Astrocyte (in vitro differentiated cells and primary cell): ENCODE measurements at regions not wholly inside any gene's neighbourhood (a gene's known extent, or its start where the extent isn't known, plus 50 kb on each side); places are given as distances from the start of the nearest gene placed in this dataset.

Experiments
- CTCF ChIP-seq: IDR thresholded peaks from 2 replicates; pipeline ENCODE4 v1.5.1; 2011; ENCODE audit warnings: low read depth, mild to moderate bottlenecking, inconsistent platforms, low read length, moderate library complexity; ENCODE audit not compliant: insufficient read depth
- EZH2 ChIP-seq: IDR thresholded peaks from 2 replicates; pipeline ENCODE4 v1.6.1; 2012; ENCODE audit warnings: mild to moderate bottlenecking, low read length, inconsistent platforms; ENCODE audit not compliant: insufficient read depth

DNA sequence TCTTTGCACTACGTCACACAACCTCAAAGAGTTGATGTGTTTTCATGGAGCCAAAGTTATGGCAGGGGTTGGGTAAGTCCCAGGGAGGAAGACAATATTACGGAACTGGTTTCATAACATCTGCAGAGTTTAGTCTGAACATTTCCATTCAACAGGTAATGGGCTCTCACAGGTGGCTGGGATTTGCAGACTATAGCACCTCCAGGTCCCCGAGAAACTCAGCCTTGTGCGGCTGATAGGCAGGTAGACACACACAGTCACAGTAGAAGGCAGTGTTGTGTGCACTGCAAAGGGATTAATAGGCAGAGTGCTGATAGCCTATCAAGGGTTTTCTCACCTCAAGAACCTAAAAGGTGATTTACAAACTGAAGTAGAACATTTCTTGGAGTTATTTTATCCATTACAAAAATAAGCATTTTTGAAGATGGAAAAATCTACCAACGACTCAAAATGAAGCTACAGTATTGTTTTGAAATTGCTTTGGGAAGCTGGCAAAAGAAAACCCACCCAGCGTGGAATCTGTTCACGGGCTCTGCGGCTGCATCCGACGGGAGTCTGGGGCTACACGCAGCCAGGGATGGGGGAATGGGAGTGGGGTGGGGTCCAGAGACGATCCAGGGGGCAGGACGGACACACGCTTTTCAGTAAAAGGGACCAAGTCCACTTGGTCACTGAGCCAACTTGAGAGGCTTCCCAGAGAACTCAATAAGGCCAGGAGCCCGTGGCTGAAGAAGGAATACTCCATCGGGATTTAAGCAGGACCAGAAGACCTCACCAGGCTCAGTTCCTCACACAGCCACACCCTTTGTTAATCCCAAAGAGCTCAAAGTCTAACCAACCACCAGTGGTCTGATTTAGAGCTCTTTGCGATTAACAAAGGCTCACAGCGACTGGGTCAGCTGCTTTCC is 82.9 kb downstream of the CHRNA1 start:
- TF ChIP-seq CTCF (no peak), EZH2 (no peak)
